Parathyroid adenoma (tissue), 2 donors: ENCODE measurements at regions not wholly inside any gene's neighbourhood (a gene's known extent, or its start where the extent isn't known, plus 50 kb on each side); places are given as distances from the start of the nearest gene placed in this dataset.

Experiments used
- H2AFZ ChIP-seq: fragments of 300-600 bp; sonication (generic); one replicate; pipeline ENCODE4 v1.7.0; 2017; ENCODE audit warnings: antibody characterized with exemption, mild to moderate bottlenecking
- H3K27ac ChIP-seq: fragments of 300-600 bp; sonication (generic); one replicate; pipeline ENCODE4 v1.7.0; 2017
- H3K27me3 ChIP-seq: fragments of 300-600 bp; sonication (generic); one replicate; pipeline ENCODE4 v1.7.0; 2017; ENCODE audit warnings: low read length; ENCODE audit not compliant: control insufficient read depth, insufficient read depth
- H3K36me3 ChIP-seq: fragments of 300-600 bp; sonication (generic); one replicate; pipeline ENCODE4 v1.7.0; 2017; ENCODE audit warnings: low read length; ENCODE audit not compliant: control insufficient read depth, insufficient read depth
- H3K4me1 ChIP-seq: fragments of 300-600 bp; sonication (generic); one replicate; pipeline ENCODE4 v1.7.0; 2017; ENCODE audit warnings: control low read depth
- H3K4me2 ChIP-seq: fragments of 300-600 bp; sonication (generic); one replicate; pipeline ENCODE4 v1.7.0; 2017; ENCODE audit warnings: low read length
- H3K4me3 ChIP-seq: fragments of 300-600 bp; sonication (generic); one replicate; pipeline ENCODE4 v1.7.0; 2017; ENCODE audit warnings: low read depth, low read length
- H3K79me2 ChIP-seq: fragments of 300-600 bp; sonication (generic); one replicate; pipeline ENCODE4 v1.7.0; 2017; ENCODE audit warnings: control low read depth
- H3K9ac ChIP-seq: fragments of 300-600 bp; sonication (generic); one replicate; pipeline ENCODE4 v1.7.0; 2017; ENCODE audit warnings: mild to moderate bottlenecking
- H3K9me3 ChIP-seq: fragments of 300-600 bp; sonication (generic); one replicate; pipeline ENCODE4 v1.7.0; 2017; ENCODE audit warnings: low read length; ENCODE audit not compliant: control insufficient read depth
- TF ChIP-seq, protein P1 (sequence below): fragments of 300-600 bp; sonication (generic); IDR thresholded peaks from one replicate; pipeline ENCODE4 v1.7.0; 2017; ENCODE audit warnings: antibody characterized with exemption, mild to moderate bottlenecking
- donor health status: primary hyperparathyroidism.

DNA sequence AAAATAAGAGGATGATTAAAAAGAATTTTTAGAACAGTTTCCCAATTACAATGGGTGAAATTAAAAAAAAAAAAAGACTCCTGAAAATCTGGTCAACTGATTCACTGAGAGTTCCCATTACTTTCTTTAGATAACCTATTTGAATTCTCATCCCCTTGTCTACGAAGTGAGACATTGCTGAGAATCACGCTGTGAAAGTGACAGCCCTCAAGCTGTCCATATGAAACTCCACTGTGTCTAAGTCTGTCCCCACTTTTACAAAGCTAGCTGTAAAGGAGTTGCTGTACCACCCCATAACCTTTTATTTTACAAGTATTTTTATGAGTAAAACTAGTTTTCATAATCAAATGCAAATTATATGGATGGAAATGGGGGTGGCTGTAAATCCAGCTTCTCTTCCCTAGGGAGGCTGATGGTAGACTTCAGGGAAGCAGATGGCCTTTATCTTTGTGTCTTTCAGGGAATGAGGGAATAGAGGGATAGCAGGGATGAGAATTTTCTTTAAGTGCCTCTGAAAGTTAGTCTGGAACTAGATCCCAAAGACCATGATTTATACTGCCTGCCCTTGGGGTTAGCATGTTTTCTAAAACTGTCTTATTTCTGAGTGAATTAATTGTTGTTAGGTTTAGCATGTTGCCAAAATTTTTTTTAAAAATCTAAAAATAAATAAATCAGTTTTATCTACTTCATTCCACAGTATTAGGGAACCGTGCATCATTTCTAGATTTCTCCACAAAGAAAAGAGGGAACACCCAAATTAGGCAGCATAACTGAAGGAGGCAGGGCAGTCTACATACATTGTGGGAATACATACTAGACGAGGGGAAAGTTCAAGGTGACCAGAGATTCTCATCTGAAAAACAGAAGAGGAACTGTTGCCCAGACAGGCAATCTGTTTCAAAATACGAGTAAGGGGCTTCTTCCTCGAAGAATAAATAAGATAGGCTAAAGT lies 1219.1 kb downstream of the UQCRFS1 start:
- Histone ChIP-seq H3K9me3 (no peaks in the 10 kb centered on the region), H3K27ac (no peak overlapping the region), H3K4me1 (no peaks in the 10 kb centered on the region), H3K27me3 (no peaks in the 10 kb centered on the region), H3K9ac (no peak overlapping the region), H3K36me3 (no peaks in the 10 kb centered on the region), H3K79me2 (no peaks in the 10 kb centered on the region), H3K4me2 (no peak overlapping the region), H3K4me3 (no peak overlapping the region), H2AFZ (no peak overlapping the region)
- TF ChIP-seq, protein P1, sequence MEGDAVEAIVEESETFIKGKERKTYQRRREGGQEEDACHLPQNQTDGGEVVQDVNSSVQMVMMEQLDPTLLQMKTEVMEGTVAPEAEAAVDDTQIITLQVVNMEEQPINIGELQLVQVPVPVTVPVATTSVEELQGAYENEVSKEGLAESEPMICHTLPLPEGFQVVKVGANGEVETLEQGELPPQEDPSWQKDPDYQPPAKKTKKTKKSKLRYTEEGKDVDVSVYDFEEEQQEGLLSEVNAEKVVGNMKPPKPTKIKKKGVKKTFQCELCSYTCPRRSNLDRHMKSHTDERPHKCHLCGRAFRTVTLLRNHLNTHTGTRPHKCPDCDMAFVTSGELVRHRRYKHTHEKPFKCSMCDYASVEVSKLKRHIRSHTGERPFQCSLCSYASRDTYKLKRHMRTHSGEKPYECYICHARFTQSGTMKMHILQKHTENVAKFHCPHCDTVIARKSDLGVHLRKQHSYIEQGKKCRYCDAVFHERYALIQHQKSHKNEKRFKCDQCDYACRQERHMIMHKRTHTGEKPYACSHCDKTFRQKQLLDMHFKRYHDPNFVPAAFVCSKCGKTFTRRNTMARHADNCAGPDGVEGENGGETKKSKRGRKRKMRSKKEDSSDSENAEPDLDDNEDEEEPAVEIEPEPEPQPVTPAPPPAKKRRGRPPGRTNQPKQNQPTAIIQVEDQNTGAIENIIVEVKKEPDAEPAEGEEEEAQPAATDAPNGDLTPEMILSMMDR: no peak

DNA sequence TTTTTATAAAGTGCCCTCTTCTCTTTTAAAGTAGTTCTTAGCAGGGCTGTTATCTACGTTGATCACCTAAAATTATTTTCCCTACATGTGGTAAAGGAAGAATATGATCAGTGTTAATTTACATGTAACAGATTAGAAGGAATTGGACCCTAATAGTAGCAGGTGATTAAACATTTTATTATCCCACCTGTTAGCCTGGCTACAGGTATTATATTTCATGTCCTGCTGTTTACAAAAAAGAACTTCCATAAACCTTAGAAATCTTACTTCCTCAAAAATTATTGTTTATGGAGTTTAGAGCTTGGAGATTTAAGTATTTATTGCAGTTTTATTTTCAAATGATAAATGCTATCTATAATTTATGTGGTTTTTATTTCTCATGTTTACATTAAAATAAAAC lies 1226.7 kb downstream of the UQCRFS1 start:
- no peaks in the 10 kb centered on the region for H3K4me1 ChIP-seq
- no peaks in the 10 kb centered on the region for H3K9me3 ChIP-seq
- H3K36me3 ChIP-seq: no peaks in the 10 kb centered on the region
- H3K9ac ChIP-seq: no peak overlapping the region
- no peak overlapping the region for H3K27ac ChIP-seq
- TF ChIP-seq, protein P1: no peak
- H3K4me3 ChIP-seq: no peak overlapping the region
- H3K27me3 ChIP-seq: no peaks in the 10 kb centered on the region
- H3K79me2 ChIP-seq: no peaks in the 10 kb centered on the region
- no peak overlapping the region for H2AFZ ChIP-seq
- no peak overlapping the region for H3K4me2 ChIP-seq

DNA sequence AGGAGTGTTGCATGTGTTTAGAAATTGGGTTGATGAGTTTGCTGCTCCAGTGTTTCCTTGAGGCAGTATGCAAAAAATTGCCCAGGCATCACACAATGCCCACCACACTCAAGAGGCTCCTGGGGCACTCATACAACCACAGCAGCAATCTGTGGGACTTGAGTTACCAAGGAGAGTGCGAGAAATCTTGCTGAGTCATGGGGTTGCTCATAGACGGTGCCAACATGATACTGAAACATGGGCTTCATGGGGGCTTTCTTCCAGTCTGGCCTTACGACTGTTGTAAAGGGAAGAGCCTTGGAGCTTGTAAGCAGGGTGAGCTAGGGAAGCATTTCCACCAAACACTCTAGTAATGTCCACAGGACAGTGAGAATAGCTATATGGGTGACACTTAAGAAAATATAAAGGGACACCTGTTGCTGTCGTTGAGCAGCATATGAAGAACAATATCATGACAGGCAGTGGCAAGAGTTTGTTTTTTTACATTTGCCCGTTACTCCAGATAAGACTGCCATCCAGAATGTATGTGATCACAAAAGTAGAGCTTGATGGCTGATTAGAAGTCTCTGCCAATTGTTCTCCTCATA lies 1237.4 kb downstream of the UQCRFS1 start:
- H3K27me3 ChIP-seq: no peaks in the 10 kb centered on the region
- no peak overlapping the region for H3K4me3 ChIP-seq
- TF ChIP-seq, protein P1: no peak
- H2AFZ ChIP-seq: no peak overlapping the region
- no peak overlapping the region for H3K9ac ChIP-seq
- no peaks in the 10 kb centered on the region for H3K36me3 ChIP-seq
- H3K27ac ChIP-seq: no peak overlapping the region
- H3K9me3 ChIP-seq: no peaks in the 10 kb centered on the region
- H3K79me2 ChIP-seq: no peaks in the 10 kb centered on the region
- H3K4me1 ChIP-seq: no peaks in the 10 kb centered on the region
- H3K4me2 ChIP-seq: no peak overlapping the region

DNA sequence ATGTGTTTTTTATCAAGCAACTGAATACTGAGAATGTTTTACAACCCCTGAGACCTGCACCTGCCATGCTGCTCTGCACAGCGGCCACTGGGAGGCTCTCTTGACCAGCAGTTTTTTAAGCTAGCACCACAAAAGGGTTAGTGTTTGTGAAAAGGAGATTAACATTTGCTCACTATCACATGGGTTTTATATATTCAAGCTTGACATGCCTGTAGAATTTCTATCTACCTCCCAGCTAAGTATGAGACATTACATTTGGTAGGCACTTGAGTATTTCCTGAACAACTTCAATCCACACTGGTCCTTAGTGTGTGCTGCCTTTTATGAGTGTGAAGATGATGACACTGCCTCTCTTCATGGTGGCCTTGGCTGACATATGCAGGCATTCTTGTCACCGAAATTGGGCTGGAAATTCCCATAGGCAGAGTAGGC lies 1238.9 kb downstream of the UQCRFS1 start:
- TF ChIP-seq, protein P1: no peak
- no peak overlapping the region for H2AFZ ChIP-seq
- H3K9me3 ChIP-seq: no peaks in the 10 kb centered on the region
- no peaks in the 10 kb centered on the region for H3K79me2 ChIP-seq
- no peak overlapping the region for H3K4me3 ChIP-seq
- no peak overlapping the region for H3K27ac ChIP-seq
- H3K9ac ChIP-seq: no peak overlapping the region
- H3K4me1 ChIP-seq: no peaks in the 10 kb centered on the region
- H3K27me3 ChIP-seq: no peaks in the 10 kb centered on the region
- no peak overlapping the region for H3K4me2 ChIP-seq
- H3K36me3 ChIP-seq: no peaks in the 10 kb centered on the region
